GM19372 (cell line): ENCODE measurements at regions not wholly inside any gene's neighbourhood (a gene's known extent, or its start where the extent isn't known, plus 50 kb on each side); places are given as distances from the start of the nearest gene placed in this dataset.
"Not testable (repeated sequence)": the region's sequence is repeated elsewhere in the genome, so short reads cannot be mapped to it uniquely, and the experiment has no call there.

Source experiments
- ATAC-seq: cut with Tn5 transposase; IDR thresholded peaks from one replicate; pipeline ENCODE4 v1.9.1; 2021; ENCODE audit warnings: mild to moderate bottlenecking, low read depth, moderate library complexity; ENCODE audit not compliant: unreplicated experiment

GRCh38 chr6:167208819-167209576, 51.2 kb upstream of the GPR31 start:
- ATAC-seq = no peak

GRCh38 chr6:167209577-167209975, 51.8 kb upstream of the GPR31 start:
- ATAC-seq = no peak

DNA sequence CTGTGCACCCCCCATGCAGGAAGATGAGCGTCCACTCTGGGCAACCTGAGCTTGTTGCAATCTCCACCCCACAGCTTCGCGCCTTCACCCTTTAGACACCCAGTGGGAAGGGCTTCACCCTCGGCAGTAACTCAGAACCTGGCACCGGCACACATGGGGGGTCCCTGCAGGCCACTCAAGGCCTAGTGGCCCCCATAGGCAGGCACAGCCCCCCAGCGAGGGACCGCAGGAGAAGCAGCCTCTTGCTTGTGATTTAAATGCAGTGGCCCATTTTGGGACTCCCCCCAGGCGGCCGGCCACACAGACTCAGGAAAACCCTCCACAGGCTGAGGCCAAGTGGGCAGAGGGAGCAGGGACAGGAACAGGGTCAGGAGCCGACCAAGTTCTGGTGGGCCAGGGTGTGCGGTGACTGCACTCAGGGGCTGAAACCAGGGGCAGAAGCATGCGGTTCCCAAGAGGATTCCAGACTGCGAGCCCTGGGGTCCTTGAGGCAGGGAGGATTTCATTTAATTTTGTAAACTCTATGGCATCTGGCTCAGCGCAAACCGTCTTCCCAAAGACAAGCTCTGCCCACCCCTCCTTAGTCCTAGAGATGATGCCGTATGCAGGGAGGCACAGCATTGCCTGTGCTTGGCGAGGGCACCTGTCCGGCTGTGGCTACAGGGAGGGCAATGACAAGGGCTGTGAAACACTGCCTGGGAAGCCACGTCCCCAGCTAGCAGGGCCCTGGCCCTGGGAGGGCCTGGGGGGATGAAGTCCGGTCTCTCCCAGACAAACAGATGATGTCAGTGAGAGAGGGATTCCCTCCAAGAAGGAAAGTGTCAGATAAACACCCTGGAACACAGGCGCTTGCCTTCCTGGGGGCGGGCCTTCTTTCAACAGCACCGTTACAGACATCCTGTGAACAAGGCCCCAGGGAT, 52.9 kb upstream of the GPR31 start:
- ATAC-seq = no peak

DNA sequence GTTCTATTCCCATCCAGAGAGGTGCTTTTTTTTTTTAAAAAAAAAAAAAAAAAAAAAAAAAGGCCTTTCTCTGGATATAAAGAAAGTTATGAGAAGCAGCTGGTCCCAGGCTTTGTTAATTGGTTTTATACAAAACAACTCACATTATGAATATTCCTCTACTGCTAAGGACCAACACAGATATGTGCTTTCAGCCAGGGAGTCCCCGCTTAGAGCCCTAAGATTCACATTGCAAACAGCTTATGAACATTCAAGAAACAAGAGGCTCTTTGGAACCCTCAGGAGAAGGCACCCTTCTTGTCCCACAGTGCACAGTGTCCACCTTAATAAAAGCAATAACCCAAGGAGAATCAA, 53.5 kb upstream of the GPR31 start:
- ATAC-seq = no peak

GRCh38 chr6:167211881-167212712, 54.3 kb upstream of the GPR31 start:
- no peak for ATAC-seq

DNA sequence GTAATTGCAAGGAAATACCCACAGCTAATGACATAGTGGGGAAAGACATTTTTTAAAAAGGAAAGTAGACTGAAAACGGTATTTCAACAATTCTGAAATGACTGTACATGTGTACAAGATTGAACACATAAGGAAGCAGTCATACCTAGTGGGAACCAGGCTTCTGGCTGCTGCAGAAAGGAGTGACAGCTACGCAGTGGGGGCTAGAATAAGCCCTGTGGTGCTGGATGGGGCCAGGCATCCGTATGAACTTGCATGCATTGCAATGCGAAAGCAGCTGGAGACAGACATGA, 54.9 kb upstream of the GPR31 start:
- ATAC-seq = no peak

- no peak for ATAC-seq
Measured at GRCh38 chr6:167214206-167214605, 56.4 kb upstream of the GPR31 start.

- ATAC-seq = not testable (repeated sequence)
Measured at GRCh38 chr6:167215429-167216250, 57.9 kb upstream of the GPR31 start.

- ATAC-seq = not testable (repeated sequence)
Measured at GRCh38 chr6:167216390-167217050, 58.7 kb upstream of the GPR31 start.

GRCh38 chr6:167217073-167217472, 59.3 kb upstream of the GPR31 start:
- not testable (repeated sequence) for ATAC-seq

- peak; percentile 67 for ATAC-seq
Measured at GRCh38 chr6:167217951-167218759, 60.4 kb upstream of the GPR31 start.

DNA sequence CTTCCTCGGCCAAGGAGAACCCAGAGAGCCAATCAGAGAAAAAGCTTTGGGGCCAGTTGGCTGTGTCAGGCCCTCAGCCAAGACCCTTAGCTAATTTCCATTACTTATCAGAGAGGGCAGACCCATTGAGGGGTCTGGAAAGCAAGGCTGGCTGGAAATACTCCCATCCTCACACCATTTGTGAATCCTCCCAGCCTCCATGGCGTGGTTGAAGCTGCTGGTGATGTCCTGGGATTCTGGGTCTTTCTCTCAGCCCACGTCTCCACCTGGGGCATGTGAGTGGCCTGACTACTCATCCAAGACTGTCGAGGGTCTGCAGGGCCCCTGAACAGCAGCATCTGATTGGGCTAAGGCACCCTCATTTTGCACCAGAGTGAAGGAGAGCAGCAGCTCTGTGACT, 61.3 kb upstream of the GPR31 start:
- ATAC-seq = not testable (repeated sequence)

- no peak for ATAC-seq
Measured at GRCh38 chr6:167219967-167220512, 62.3 kb upstream of the GPR31 start.

DNA sequence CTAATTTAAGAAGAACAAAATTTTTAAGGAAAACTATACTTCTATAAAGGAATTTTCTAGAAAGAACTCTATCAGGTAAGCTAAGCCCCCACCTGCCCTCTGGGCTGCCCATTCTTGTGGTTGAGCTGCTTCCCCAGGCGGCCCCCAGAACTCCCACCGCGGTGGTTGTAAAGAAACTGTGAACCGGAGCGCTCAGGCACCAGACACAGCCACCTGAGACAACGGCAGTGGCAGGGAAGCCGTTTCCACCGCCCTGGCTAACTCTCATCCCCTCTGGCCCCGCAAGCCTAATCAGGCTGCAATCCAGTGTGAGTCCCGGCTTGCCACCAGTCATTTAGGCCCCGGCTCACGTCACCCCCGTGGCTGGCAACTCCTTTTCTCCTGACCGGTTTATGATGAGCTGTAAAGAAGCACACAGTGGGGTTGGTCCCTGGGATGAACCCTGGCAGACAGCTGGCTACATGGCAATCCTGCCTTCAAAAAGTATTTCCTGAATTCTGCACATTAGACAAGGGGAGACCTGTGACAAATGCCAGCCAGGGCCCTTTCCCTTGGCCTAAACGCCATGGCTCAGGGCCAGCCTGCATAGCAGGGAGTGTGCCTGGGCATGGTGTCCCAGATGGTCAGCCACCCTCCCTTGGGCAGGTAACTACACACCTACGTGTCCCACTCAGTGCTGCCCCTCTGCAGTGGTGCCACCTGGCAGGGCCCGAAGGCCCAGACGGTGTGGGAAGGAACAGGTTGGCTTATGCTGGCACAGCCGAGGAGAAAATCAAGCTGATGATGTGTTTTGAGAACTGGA, 63.8 kb upstream of the GPR31 start:
- no peak for ATAC-seq

- ATAC-seq = not testable (repeated sequence)
Measured at GRCh38 chr6:167225566-167226382, 65.3 kb upstream of the UNC93A start.

DNA sequence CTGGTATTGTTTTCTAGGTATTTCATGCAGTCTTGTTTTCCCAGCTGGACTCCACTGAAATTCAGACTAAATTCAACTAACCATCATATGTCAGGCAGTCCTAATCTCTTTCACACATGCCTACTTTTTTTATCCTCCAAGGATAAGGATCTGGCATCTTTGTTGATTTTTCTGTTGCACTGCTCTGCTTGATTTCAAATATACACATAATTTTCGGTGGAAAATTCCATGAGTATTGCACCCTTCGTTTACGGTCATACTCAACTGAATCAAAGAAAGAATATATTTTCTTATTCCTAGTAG, 64.8 kb upstream of the UNC93A start:
- ATAC-seq = no peak

DNA sequence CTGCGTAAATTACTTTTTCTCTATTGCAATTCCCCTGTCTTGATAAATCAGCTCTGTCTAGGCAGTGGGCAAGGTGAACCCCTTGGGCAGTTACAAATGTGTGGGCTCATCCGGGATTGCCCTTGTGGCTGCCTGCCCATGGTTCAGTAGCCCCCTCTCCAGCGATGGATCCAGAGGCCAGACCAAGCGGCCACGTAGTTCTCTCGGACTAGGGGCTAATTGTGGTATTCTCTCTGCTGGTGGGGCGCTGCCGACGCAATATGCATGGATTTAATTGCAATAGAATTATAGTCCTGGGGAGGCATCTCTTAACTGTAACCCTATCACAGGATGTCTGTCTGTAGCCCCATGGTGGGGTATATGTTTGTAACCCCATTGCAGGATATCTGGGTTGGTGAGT, 64.3 kb upstream of the UNC93A start:
- no peak for ATAC-seq
